Erythroblast (primary cell): ENCODE measurements at regions not wholly inside any gene's neighbourhood (a gene's known extent, or its start where the extent isn't known, plus 50 kb on each side); places are given as distances from the start of the nearest gene placed in this dataset.

ENCODE experiments used
- GATA1 ChIP-seq: IDR thresholded peaks from 2 replicates; pipeline ENCODE4 v1.6.1; 2011; ENCODE audit warnings: low read depth, mild to moderate bottlenecking, control low read depth, low read length, moderate library complexity
- POLR2A ChIP-seq: IDR thresholded peaks from 2 replicates; pipeline ENCODE4 v1.6.1; 2011; ENCODE audit warnings: mild to moderate bottlenecking, low read length

DNA sequence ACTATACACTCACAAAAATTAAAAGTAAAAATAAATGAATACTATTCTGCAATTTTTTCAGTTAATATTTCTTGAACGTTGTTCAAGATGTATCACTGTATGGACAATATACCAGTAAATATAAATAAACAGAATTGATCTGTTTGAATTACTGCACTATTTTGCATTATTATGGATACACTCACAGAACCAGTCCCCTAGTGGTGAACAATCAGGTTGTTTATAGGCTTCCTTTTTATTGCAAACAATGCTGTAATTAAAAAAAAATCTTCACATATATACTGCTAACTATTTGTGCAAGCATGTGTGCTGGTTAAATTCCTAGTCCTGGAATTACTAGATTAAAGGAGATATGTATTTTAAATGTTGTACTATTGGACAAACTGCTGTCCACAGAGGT lies 306.0 kb downstream of the FBXO15 start:
- TF ChIP-seq POLR2A, result no peak
- TF ChIP-seq GATA1, result no peak
